Stomach smooth muscle (tissue), 2 donors: ENCODE measurements at regions not wholly inside any gene's neighbourhood (a gene's known extent, or its start where the extent isn't known, plus 50 kb on each side); places are given as distances from the start of the nearest gene placed in this dataset.

Experiments used
- H3K27ac ChIP-seq: one replicate; pipeline ENCODE4 v1.7.0; 2013; ENCODE audit warnings: mild to moderate bottlenecking, low read length, inconsistent platforms
- H3K27me3 ChIP-seq, 2 donors: one replicate each; pipeline ENCODE4 v1.7.0; 2013; ENCODE audit warnings: low read length in 2 of 2; ENCODE audit not compliant: insufficient read depth in 2 of 2, control insufficient read depth in 1 of 2
- H3K36me3 ChIP-seq, 2 donors: one replicate each; pipeline ENCODE4 v1.7.0; 2013; ENCODE audit warnings: low read length in 2 of 2; ENCODE audit not compliant: control insufficient read depth in 2 of 2, insufficient read depth in 2 of 2
- H3K4me1 ChIP-seq: one replicate; pipeline ENCODE4 v1.7.0; 2013; ENCODE audit warnings: low read length; ENCODE audit not compliant: control insufficient read depth, insufficient read depth
- H3K4me3 ChIP-seq, 2 donors: one replicate each; pipeline ENCODE4 v1.7.0; 2013; ENCODE audit warnings: low read length in 2 of 2
- H3K9ac ChIP-seq, 2 donors: one replicate each; pipeline ENCODE4 v1.7.0; 2013; ENCODE audit warnings: low read length in 2 of 2, mild to moderate bottlenecking in 1 of 2
- H3K9me3 ChIP-seq, 2 donors: one replicate each; pipeline ENCODE4 v1.7.0; 2013; ENCODE audit warnings: low read length in 2 of 2; ENCODE audit not compliant: control insufficient read depth in 2 of 2
- donor health status: healthy.
- donor health status: Pancreatic carcinoma.

GRCh38 chr1:55988963-55989452 is 590.4 kb downstream of the PLPP3 start:
- Histone ChIP-seq H3K4me3 (no peak overlapping the region), H3K27ac (no peak overlapping the region), H3K9ac (no peak overlapping the region), H3K4me1 (peaks cover 7% of the 10 kb centered on the region), H3K9me3 (no peaks in the 10 kb centered on the region), H3K27me3 (no peaks in the 10 kb centered on the region), H3K36me3 (no peaks in the 10 kb centered on the region)

GRCh38 chr1:55987491-55988249 is 591.7 kb downstream of the PLPP3 start:
- H3K9ac ChIP-seq, result no peak overlapping the region
- H3K27ac ChIP-seq, result no peak overlapping the region
- peaks cover 7% of the 10 kb centered on the region for H3K4me1 ChIP-seq

GRCh38 chr1:55986003-55986402 is 593.4 kb downstream of the PLPP3 start:
- no peaks in the 10 kb centered on the region for H3K4me1 ChIP-seq
- H3K36me3 ChIP-seq, result no peaks in the 10 kb centered on the region
- no peak overlapping the region for H3K9ac ChIP-seq
- H3K9me3 ChIP-seq, result no peaks in the 10 kb centered on the region
- H3K27ac ChIP-seq, result no peak overlapping the region
- H3K4me3 ChIP-seq, result no peak overlapping the region
- H3K27me3 ChIP-seq, result no peaks in the 10 kb centered on the region

More at GRCh38 chr1:55987491-55988249, 591.7 kb downstream of the PLPP3 start:
- Histone ChIP-seq H3K9me3 (no peaks in the 10 kb centered on the region), H3K27me3 (no peaks in the 10 kb centered on the region), H3K4me3 (no peak overlapping the region), H3K36me3 (no peaks in the 10 kb centered on the region)

GRCh38 chr1:55981010-55981650 is 598.2 kb downstream of the PLPP3 start:
- H3K4me3 ChIP-seq, result no peak overlapping the region
- no peaks in the 10 kb centered on the region for H3K4me1 ChIP-seq
- no peak overlapping the region for H3K9ac ChIP-seq
- peaks cover 0 to 2% of the 10 kb centered on the region in 2 donors for H3K9me3 ChIP-seq
- no peak overlapping the region for H3K27ac ChIP-seq
- no peaks in the 10 kb centered on the region for H3K36me3 ChIP-seq
- H3K27me3 ChIP-seq, result no peaks in the 10 kb centered on the region

GRCh38 chr1:55980582-55980981 is 598.8 kb downstream of the PLPP3 start:
- no peaks in the 10 kb centered on the region for H3K27me3 ChIP-seq
- H3K4me1 ChIP-seq, result no peaks in the 10 kb centered on the region
- no peaks in the 10 kb centered on the region for H3K36me3 ChIP-seq
- H3K27ac ChIP-seq, result no peak overlapping the region
- H3K9me3 ChIP-seq, result peaks cover 0 to 2% of the 10 kb centered on the region in 2 donors
- H3K4me3 ChIP-seq, result no peak overlapping the region
- no peak overlapping the region for H3K9ac ChIP-seq

GRCh38 chr1:55974714-55975441 is 604.5 kb downstream of the PLPP3 start:
- Histone ChIP-seq H3K9me3 (peaks cover 0 to 2% of the 10 kb centered on the region in 2 donors), H3K9ac (no peak overlapping the region), H3K27me3 (no peaks in the 10 kb centered on the region), H3K4me1 (no peaks in the 10 kb centered on the region), H3K27ac (no peak overlapping the region), H3K4me3 (no peak overlapping the region), H3K36me3 (no peaks in the 10 kb centered on the region)

- Histone ChIP-seq H3K4me1 (no peaks in the 10 kb centered on the region), H3K9ac (no peak overlapping the region), H3K27me3 (no peaks in the 10 kb centered on the region), H3K9me3 (no peaks in the 10 kb centered on the region), H3K4me3 (no peak overlapping the region), H3K27ac (no peak overlapping the region), H3K36me3 (no peaks in the 10 kb centered on the region)
Observed at GRCh38 chr1:55970526-55971110, 608.7 kb downstream of the PLPP3 start.

- Histone ChIP-seq H3K27ac (no peak overlapping the region), H3K36me3 (no peaks in the 10 kb centered on the region), H3K4me1 (no peaks in the 10 kb centered on the region), H3K27me3 (no peaks in the 10 kb centered on the region), H3K9ac (no peak overlapping the region), H3K9me3 (no peaks in the 10 kb centered on the region), H3K4me3 (no peak overlapping the region)
Observed at GRCh38 chr1:55969322-55969721, 610.0 kb downstream of the PLPP3 start.

GRCh38 chr1:55968661-55969060 is 610.7 kb downstream of the PLPP3 start:
- Histone ChIP-seq H3K4me1 (no peaks in the 10 kb centered on the region), H3K27ac (no peak overlapping the region), H3K4me3 (no peak overlapping the region), H3K9me3 (no peaks in the 10 kb centered on the region), H3K27me3 (no peaks in the 10 kb centered on the region), H3K36me3 (no peaks in the 10 kb centered on the region), H3K9ac (no peak overlapping the region)

GRCh38 chr1:55965981-55966461 is 613.3 kb downstream of the PLPP3 start:
- no peak overlapping the region for H3K27ac ChIP-seq
- H3K4me3 ChIP-seq, result no peak overlapping the region
- H3K27me3 ChIP-seq, result no peaks in the 10 kb centered on the region
- H3K4me1 ChIP-seq, result no peaks in the 10 kb centered on the region
- no peak overlapping the region for H3K9ac ChIP-seq
- no peaks in the 10 kb centered on the region for H3K36me3 ChIP-seq
- no peaks in the 10 kb centered on the region for H3K9me3 ChIP-seq
